HTR-8/SVneo (cell line): ENCODE measurements at regions not wholly inside any gene's neighbourhood (a gene's known extent, or its start where the extent isn't known, plus 50 kb on each side); places are given as distances from the start of the nearest gene placed in this dataset.
A peak's percentile ranks its signal among the peaks of the same experiment; 100 is the strongest.

Experiments used
- DNase-seq: peaks from one replicate; pipeline ENCODE4 v3.0.0; 2011; ENCODE audit warnings: low spot score, mixed read lengths; ENCODE audit not compliant: insufficient read length
- FAIRE-seq: peaks from 2 replicates; lab custom pipeline; 2011; peaks lifted over from hg19 to GRCh38; lab: Jason Lieb, UNC

DNA sequence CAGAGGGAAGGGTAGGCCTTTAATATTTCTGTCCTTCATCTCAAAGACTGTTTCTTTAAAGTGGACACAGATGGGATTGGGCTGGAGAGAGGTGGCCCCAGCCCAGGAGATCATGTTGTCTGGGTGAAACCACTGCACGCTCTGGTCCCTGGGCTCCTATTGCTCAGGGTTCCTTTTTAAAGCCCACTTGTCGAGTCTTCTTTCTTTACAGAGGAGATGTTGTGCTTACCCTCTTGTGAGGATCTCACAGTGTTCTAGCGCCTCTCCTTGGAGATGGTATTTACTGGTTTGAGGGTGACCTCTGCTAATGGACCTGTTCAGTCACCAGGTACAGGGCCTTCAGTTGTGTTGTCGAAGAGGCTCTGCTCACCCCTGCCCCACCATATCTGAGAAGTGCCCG is 128.4 kb downstream of the TM9SF2 start:
- DNase-seq (no peak), FAIRE-seq (no peak)

DNA sequence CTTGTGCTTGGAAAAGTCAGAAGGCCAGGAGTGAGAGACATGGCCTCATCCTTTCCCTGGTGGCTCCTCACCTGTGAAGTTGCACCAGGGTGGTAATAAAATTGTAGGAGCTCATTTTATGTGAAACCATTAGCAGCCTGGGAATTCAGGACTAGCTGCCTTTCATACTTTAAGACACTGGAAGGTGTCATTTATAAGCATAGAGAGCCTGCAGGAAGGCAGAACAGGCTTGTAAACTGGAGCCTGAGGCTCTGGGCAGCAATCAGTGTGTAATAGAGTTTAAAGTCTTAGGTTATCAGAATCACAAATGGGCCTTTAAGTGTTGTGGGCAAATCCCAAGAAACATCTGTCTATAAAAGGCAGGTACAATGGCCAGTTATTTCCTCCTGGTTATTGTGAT is 127.2 kb downstream of the TM9SF2 start:
- FAIRE-seq = no peak
- DNase-seq = no peak

DNA sequence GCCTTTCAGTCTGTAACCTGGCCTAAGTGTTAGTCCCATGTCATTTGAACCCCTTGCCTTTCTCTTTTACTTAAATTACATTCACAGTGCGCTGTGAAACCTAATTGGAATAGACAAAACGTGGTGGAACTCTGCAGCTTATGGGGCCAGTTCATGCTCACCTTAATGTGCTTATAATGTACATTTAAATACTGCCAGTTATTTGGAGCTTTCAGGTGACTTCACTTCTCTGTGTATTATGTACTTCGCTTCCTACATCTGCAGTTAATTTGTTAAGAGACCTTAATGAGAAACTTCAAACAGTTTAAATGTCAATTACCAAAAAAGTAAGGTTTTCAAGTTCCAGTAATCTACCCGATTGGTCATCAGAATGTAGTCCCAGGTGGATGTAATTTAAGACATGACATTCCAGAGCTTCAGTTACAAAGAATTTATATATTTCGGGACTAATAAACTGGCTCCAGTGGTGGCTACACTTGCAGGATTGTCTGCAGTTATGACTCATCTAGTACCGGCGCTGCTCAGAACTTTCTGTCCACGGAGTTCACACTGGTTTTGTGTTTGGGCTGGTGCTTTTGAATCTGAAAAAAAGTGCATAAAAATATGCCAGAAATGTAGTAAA is 125.3 kb downstream of the TM9SF2 start:
- FAIRE-seq = no peak

DNA sequence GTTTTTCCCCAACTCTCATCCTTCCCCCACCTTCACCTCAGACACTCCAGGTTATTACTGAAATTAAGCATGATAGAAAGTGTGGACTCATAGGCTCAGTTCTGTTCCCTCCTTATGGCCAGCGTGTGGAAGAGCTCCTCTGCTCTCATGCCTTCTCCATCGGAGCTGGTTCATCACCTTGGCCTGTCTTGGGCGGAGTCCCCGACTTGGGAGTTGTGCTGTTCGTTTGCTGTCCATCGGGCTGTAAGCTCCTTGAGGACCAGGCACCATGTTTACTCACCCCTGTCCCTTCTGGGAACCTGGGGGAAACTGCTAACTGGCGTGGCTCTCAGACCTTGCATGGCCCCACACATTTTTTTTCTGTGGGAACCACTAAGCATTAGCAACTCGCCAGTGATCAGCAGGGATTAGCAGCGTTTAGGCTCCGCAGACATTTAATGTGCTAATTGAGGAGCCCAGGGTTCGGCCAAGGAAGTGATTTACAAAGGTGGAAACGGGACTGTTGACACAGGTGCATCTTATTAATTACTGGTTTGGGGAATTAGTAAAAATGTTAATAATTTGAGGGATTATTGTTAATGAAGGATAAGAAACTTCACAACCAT is 123.8 kb downstream of the TM9SF2 start:
- no peak for DNase-seq
- FAIRE-seq = no peak

More for the DNA sequence above, 125.3 kb downstream of the TM9SF2 start:
- peak; percentile 20 for DNase-seq

DNA sequence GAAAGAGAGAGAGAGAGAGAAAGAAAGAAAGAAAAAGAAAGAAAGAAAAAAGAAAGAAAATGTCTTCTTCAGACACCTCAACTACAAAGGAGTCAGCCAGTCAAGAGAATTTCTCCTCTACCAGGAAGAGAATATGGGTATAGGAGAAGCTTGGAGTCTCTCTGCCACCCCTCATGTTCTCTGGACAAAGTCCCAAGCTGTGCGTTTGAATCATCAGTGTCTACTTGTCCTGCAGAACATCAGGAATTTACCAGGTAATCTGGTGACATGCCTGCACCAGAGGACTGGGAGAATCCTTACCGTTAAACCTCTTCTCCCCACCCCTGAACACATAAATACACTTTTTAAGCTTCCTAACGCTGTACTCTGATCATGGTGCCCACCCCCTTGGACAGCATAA is 119.5 kb downstream of the TM9SF2 start:
- no peak for FAIRE-seq
- no peak for DNase-seq

DNA sequence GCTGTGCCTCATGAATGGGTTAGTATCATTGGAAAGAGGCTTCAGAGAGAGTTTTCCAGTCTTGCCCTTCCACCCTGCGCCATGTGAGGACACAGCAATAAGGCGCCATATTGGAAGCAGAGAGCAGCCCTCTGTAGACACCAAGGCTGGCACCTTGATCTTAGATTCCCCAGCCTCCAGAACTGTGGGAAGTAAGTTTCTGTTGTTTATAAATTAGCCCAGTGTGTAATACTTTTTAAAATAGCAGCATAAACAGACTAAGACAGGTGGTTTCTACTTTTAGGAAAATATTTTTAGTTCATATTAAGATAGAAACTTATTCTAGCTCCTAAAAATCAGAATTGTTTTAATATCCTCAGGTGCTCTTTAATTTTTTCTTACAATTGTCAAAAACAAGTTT is 117.9 kb downstream of the TM9SF2 start:
- FAIRE-seq = no peak
- DNase-seq = no peak

DNA sequence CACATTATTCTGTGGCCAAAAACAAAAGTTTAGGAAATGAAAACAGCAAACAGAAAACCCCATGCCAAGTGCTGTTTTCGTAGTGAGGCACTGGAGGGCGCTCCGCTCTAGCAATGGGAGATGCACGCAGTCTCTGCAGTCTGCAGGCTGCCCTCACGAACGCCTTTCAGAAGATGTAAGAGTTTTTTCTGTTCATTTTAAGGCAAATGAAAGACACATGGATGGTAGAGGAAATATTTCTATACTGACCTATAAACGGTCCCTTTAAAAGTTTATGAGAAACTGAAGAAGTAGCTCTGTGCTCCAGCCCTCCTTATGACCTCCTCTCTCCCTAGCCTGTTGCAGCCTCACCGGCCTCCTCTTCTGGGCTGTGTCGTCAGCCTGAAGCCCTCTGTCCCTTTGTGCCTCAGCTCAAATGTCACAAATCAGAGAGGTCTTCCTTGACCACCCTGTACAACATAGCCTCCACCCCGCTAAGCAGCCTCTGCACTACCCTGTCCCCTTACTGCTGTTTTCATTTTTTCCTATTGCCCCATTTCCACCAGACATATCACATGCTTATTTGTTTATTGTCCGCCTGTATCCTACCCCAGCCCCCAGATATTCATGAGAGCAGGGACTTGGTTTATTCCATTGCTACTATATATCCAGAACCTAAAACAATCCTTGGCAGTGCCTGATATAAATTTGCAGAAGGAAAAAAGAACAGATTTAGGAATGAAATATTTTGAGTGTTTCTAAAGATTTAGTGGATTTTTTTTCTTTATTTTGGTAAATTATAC is 116.4 kb downstream of the TM9SF2 start:
- FAIRE-seq (no peak), DNase-seq (peak; percentile 11)

DNA sequence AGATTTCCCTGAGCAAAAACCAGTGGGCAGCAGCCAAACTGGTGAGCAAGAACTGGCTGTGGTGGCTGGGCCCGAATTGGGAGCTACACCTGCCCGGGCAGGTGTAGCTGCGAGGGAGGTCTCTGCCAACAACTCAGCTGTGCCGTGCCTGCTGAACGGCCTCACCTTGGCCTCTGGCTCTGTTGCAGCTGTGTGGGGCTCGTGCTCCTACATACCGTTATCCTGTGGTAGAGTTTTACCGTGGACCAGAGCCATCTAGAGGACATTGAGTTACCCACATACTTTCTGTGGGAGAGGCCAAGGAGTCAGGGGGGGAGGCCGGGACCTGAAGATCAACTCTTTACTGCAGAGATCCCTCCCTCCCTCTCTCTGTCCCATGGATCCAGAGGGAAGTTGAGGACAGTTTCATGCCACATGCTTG is 113.2 kb downstream of the TM9SF2 start:
- peak; percentile 27 for DNase-seq
- no peak for FAIRE-seq
